CD4-positive, alpha-beta T cell (primary cell): ENCODE measurements at regions not wholly inside any gene's neighbourhood (a gene's known extent, or its start where the extent isn't known, plus 50 kb on each side); places are given as distances from the start of the nearest gene placed in this dataset.
"Not testable (repeated sequence)": the region's sequence is repeated elsewhere in the genome, so short reads cannot be mapped to it uniquely, and the experiment has no call there.

Experiments
- ATAC-seq: fragments of 200-7000 bp; cut with Tn5 transposase; one replicate; pipeline ENCODE4 v1.10.0; 2022; ENCODE audit warnings: mild to moderate bottlenecking; ENCODE audit not compliant: poor library complexity
- CTCF ChIA-PET: fragments of 350-600 bp; sonication (Branson Sonifier 250); formaldehyde crosslinking; loops from one replicate; lab custom pipeline; 2021; ENCODE audit warnings: antibody characterized with exemption, inconsistent platforms; lab: Charles Lee
- POLR2A ChIA-PET: fragments of 350-600 bp; sonication (Branson Sonifier 250); formaldehyde crosslinking; loops from one replicate; lab custom pipeline; 2021; ENCODE audit warnings: antibody characterized with exemption, inconsistent platforms; lab: Charles Lee
- DNase-seq, 14 experiments: peaks; one replicate each; pipeline ENCODE4 v3.0.0-alpha.2; 2013 to 2020; ENCODE audit warnings: mixed read lengths in 2 of 14
- H3K27ac ChIP-seq, 2 donors: one replicate each; pipeline versions ENCODE4 v1.5.1 to v1.7.0; 2013; ENCODE audit warnings: low read length in 2 of 2, low read depth in 1 of 2, mild to moderate bottlenecking in 1 of 2
- H3K27me3 ChIP-seq, 2 experiments: 1 replicate in 1 of 2; 2 replicates in 1 of 2; pipeline versions ENCODE4 v1.6.1 to v1.7.0; 2013; ENCODE audit warnings: low read length in 2 of 2, control low read depth in 1 of 2, mild to moderate bottlenecking in 1 of 2, moderate library complexity in 1 of 2; ENCODE audit not compliant: insufficient read depth in 2 of 2, control insufficient read depth in 1 of 2
- H3K36me3 ChIP-seq: one replicate; pipeline ENCODE4 v1.6.1; 2013; ENCODE audit warnings: low read length, control low read depth; ENCODE audit not compliant: insufficient read depth
- H3K4me1 ChIP-seq: one replicate; pipeline ENCODE4 v1.6.1; 2013; ENCODE audit warnings: low read length, control low read depth; ENCODE audit not compliant: insufficient read depth
- H3K4me3 ChIP-seq: one replicate; pipeline ENCODE4 v1.5.1; 2013; ENCODE audit warnings: mild to moderate bottlenecking, low read length, moderate library complexity
- H3K9me3 ChIP-seq, 2 experiments: 1 replicate in 1 of 2; 2 replicates in 1 of 2; pipeline versions ENCODE4 v1.6.1 to v1.7.0; 2013; ENCODE audit warnings: low read length in 2 of 2, mild to moderate bottlenecking in 2 of 2, control low read depth in 1 of 2, moderate library complexity in 1 of 2; ENCODE audit not compliant: control insufficient read depth in 1 of 2, insufficient read depth in 1 of 2
- H3K27ac Mint-ChIP-seq: one replicate; pipeline ENCODE4 v1.8.0; 2020; ENCODE audit warnings: mixed read lengths
- H3K27me3 Mint-ChIP-seq: one replicate; pipeline ENCODE4 v1.8.0; 2021; ENCODE audit warnings: mixed read lengths
- H3K36me3 Mint-ChIP-seq: one replicate; pipeline ENCODE4 v1.8.0; 2021; ENCODE audit warnings: low read depth, mixed read lengths
- H3K4me1 Mint-ChIP-seq: one replicate; pipeline ENCODE4 v1.8.0; 2021; ENCODE audit warnings: low read depth, mixed read lengths
- H3K4me3 Mint-ChIP-seq: one replicate; pipeline ENCODE4 v1.8.0; 2020; ENCODE audit warnings: mild to moderate bottlenecking, mixed read lengths
- H3K9me3 Mint-ChIP-seq: one replicate; pipeline ENCODE4 v1.8.0; 2020; ENCODE audit warnings: mixed read lengths
- CTCF ChIP-seq: fragments of 200-600 bp; IDR thresholded peaks from one replicate; pipeline ENCODE4 v1.8.0; 2022; ENCODE audit warnings: antibody characterized with exemption, mild to moderate bottlenecking
- intact Hi-C, 2 experiments: fragments of 100-400 bp; cut with DNase I in 1 of 2; cut with micrococcal nuclease in 1 of 2; formaldehyde crosslinking; loops; one replicate each; pipeline versions ENCODE4 v1.15.1 to v1.9.0; 2023 to 2025; cut with DNase I, micrococcal nuclease

DNA sequence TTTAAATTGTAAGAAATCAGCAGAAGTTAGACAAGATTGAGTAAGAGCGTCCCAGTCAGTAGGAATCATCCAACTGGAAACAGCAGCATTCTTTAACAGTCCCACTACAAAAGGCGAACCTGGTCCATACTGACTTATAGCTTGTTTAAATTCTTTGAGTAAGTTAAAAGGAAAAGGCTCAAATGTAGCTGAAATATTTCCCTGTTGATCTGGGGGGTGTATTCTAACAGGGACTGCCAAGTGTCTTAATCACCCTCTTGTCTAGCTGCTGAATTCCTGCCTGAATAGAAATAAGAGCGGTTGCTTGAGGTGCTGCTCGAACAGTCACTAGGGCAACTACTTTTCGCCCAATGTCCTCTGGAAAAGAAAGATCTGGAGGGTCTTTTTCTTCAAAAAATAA is 56.4 kb upstream of the FMNL2 start:
- Mint-ChIP-seq H3K27me3 (peaks cover 4% of the 10 kb centered on the region), H3K4me3 (no peak overlapping the region), H3K9me3 (peaks cover 7% of the 10 kb centered on the region), H3K36me3 (no peaks in the 10 kb centered on the region), H3K4me1 (no peaks in the 10 kb centered on the region), H3K27ac (no peak overlapping the region)
- ChIA-PET POLR2A (no interaction called here), CTCF (no interaction called here)
- TF ChIP-seq CTCF, result no peak
- Histone ChIP-seq H3K36me3 (no peaks in the 10 kb centered on the region), H3K9me3 (peaks cover 6 to 7% of the 10 kb centered on the region in 2 experiments), H3K27ac (no peak overlapping the region), H3K27me3 (no peaks in the 10 kb centered on the region), H3K4me3 (no peak overlapping the region), H3K4me1 (no peaks in the 10 kb centered on the region)
- no peak for ATAC-seq
- no peak for DNase-seq
- intact Hi-C loops, result no loop called here

GRCh38 chr2:152279367-152279766 is 55.6 kb upstream of the FMNL2 start:
- not testable (repeated sequence) for H3K4me1 Mint-ChIP-seq, H3K36me3 ChIP-seq

GRCh38 chr2:152280780-152281179 is 54.2 kb upstream of the FMNL2 start:
- Histone ChIP-seq H3K9me3 (no peaks in the 10 kb centered on the region), H3K27ac (no peak overlapping the region), H3K4me1 (no peaks in the 10 kb centered on the region), H3K4me3 (no peak overlapping the region), H3K36me3 (no peaks in the 10 kb centered on the region), H3K27me3 (no peaks in the 10 kb centered on the region)
- ATAC-seq (no peak), DNase-seq (no peak)
- H3K27ac Mint-ChIP-seq, result no peak overlapping the region
- intact Hi-C loops, result no loop called here
- TF ChIP-seq CTCF, result no peak
- no peak overlapping the region for H3K4me3 Mint-ChIP-seq
- POLR2A ChIA-PET, result no interaction called here
- peaks cover 4% of the 10 kb centered on the region for H3K27me3 Mint-ChIP-seq
- H3K9me3 Mint-ChIP-seq, result peaks cover 4% of the 10 kb centered on the region
- CTCF ChIA-PET, result no interaction called here
- H3K36me3 Mint-ChIP-seq, result no peaks in the 10 kb centered on the region
- no peaks in the 10 kb centered on the region for H3K4me1 Mint-ChIP-seq

More at GRCh38 chr2:152279367-152279766, 55.6 kb upstream of the FMNL2 start:
- CTCF ChIA-PET, H3K4me1 ChIP-seq, ATAC-seq, H3K27me3 ChIP-seq, H3K27me3 Mint-ChIP-seq, H3K4me3 ChIP-seq, H3K27ac Mint-ChIP-seq, intact Hi-C loops, POLR2A ChIA-PET, H3K4me3 Mint-ChIP-seq, DNase-seq, H3K27ac ChIP-seq, H3K9me3 ChIP-seq, H3K36me3 Mint-ChIP-seq, H3K9me3 Mint-ChIP-seq: not testable (repeated sequence)

GRCh38 chr2:152283392-152283791 is 51.6 kb upstream of the FMNL2 start:
- Mint-ChIP-seq H3K4me1 (no peaks in the 10 kb centered on the region), H3K27me3 (no peaks in the 10 kb centered on the region), H3K27ac (no peak overlapping the region), H3K9me3 (no peaks in the 10 kb centered on the region), H3K36me3 (no peaks in the 10 kb centered on the region), H3K4me3 (no peak overlapping the region)
- Histone ChIP-seq H3K27ac (no peak overlapping the region), H3K9me3 (peaks cover 0 to 5% of the 10 kb centered on the region in 2 experiments), H3K4me3 (no peak overlapping the region), H3K36me3 (no peaks in the 10 kb centered on the region), H3K4me1 (no peaks in the 10 kb centered on the region), H3K27me3 (no peaks in the 10 kb centered on the region)
- DNase-seq (no peak), ATAC-seq (no peak)
- CTCF ChIA-PET, result no interaction called here
- POLR2A ChIA-PET, result no interaction called here
- intact Hi-C loops, result no loop called here
- no peak for TF ChIP-seq CTCF
